ENCODE measurements at regions not wholly inside any gene's neighbourhood (a gene's known extent, or its start where the extent isn't known, plus 50 kb on each side); places are given as distances from the start of the nearest gene placed in this dataset.

- no peak for TF ChIP-seq POLR2A (IDR thresholded peaks at IDR 0.05; ENCODE audit: low read length)
- no peak for TF ChIP-seq GATA1 (IDR thresholded peaks at IDR 0.05; ENCODE audit: low read depth, low read length)
These were observed 190.1 kb upstream of the TNP1 start for GRCh38 chr2:217049956-217050355.
